ENCODE measurements at regions not wholly inside any gene's neighbourhood (a gene's known extent, or its start where the extent isn't known, plus 50 kb on each side); places are given as distances from the start of the nearest gene placed in this dataset.

- TF ChIP-seq CTCF (IDR thresholded peaks at IDR 0.05; ENCODE audit: insufficient read depth, low read length) (no peak), GABPA (IDR thresholded peaks at IDR 0.05; ENCODE audit: low read depth) (no peak)
These were observed 771.7 kb downstream of the EPHA7 start for GRCh38 chr6:92647630-92648029.
